HepG2 (cell line): ENCODE measurements at regions not wholly inside any gene's neighbourhood (a gene's known extent, or its start where the extent isn't known, plus 50 kb on each side); places are given as distances from the start of the nearest gene placed in this dataset.
A peak's percentile ranks its signal among the peaks of the same experiment; 100 is the strongest.

Experiments
- ASH2L ChIP-seq: fragments of 300-600, 200-600 bp; sonication (generic); IDR thresholded peaks from 2 replicates; pipeline ENCODE4 v1.7.0; 2017; ENCODE audit warnings: low read depth, mild to moderate bottlenecking, moderate library complexity, mixed read lengths, low read length; ENCODE audit not compliant: insufficient read length
- CCDC6 ChIP-seq: sonication (generic); formaldehyde crosslinking; IDR thresholded peaks from 2 replicates; pipeline ENCODE4 v1.8.1; 2022; ENCODE audit warnings: mild to moderate bottlenecking, missing genetic modification reagents, moderate library complexity
- CEBPG ChIP-seq: IDR thresholded peaks from 2 replicates; pipeline ENCODE4 v1.6.1; 2016
- EHMT2 ChIP-seq: fragments of 200-600 bp; sonication (generic); IDR thresholded peaks from 2 replicates; pipeline ENCODE4 v1.7.0; 2017; ENCODE audit warnings: antibody characterized with exemption, low read depth, low read length, borderline replicate concordance
- FOSL1 ChIP-seq: sonication (generic); formaldehyde crosslinking; IDR thresholded peaks from 2 replicates; pipeline ENCODE4 v1.9.0; 2021; ENCODE audit warnings: missing genetic modification reagents, borderline replicate concordance
- MATR3 ChIP-seq: sonication (generic); formaldehyde crosslinking; IDR thresholded peaks from 2 replicates; pipeline ENCODE4 v1.4.0; 2020; ENCODE audit warnings: missing genetic modification reagents
- MBD4 ChIP-seq: IDR thresholded peaks from 2 replicates; pipeline ENCODE4 v1.6.1; 2012; ENCODE audit warnings: low read length, inconsistent platforms, borderline replicate concordance
- MBNL3 ChIP-seq: fragments of 250-450 bp; sonication (Bioruptor Pico); conservative IDR thresholded peaks from 2 replicates; pipeline ENCODE4 v1.8.0; 2022; ENCODE audit warnings: mild to moderate bottlenecking, inconsistent platforms
- MLLT10 ChIP-seq: sonication (generic); formaldehyde crosslinking; IDR thresholded peaks from 2 replicates; pipeline ENCODE4 v1.4.0; 2020; ENCODE audit warnings: missing genetic modification reagents
- PAX8 ChIP-seq: sonication (generic); formaldehyde crosslinking; IDR thresholded peaks from 2 replicates; pipeline ENCODE4 v1.8.0; 2022; ENCODE audit warnings: mild to moderate bottlenecking, missing genetic modification reagents, borderline replicate concordance
- PREB ChIP-seq: sonication (generic); formaldehyde crosslinking; IDR thresholded peaks from 2 replicates; pipeline ENCODE4 v1.4.0; 2020; ENCODE audit warnings: missing genetic modification reagents
- RFXANK ChIP-seq: IDR thresholded peaks from 2 replicates; pipeline ENCODE4 v1.6.1; 2016
- SMC3 ChIP-seq: IDR thresholded peaks from 2 replicates; pipeline ENCODE4 v1.6.1; 2011; ENCODE audit warnings: low read length, improper control_type of control experiment
- TEAD3 ChIP-seq: optimal IDR thresholded peaks from 2 replicates; pipeline ENCODE3; 2016; ENCODE audit warnings: borderline replicate concordance
- ZNF142 ChIP-seq: sonication (generic); formaldehyde crosslinking; IDR thresholded peaks from 2 replicates; pipeline ENCODE4 v1.4.0; 2020; ENCODE audit warnings: missing genetic modification reagents
- ZNF143 ChIP-seq: sonication (generic); formaldehyde crosslinking; IDR thresholded peaks from 2 replicates; pipeline ENCODE4 v1.4.0; 2020; ENCODE audit warnings: missing genetic modification reagents
- ZNF253 ChIP-seq: sonication (generic); formaldehyde crosslinking; IDR thresholded peaks from 2 replicates; pipeline ENCODE4 v1.8.0; 2022; ENCODE audit warnings: mild to moderate bottlenecking, missing genetic modification reagents, borderline replicate concordance
- ZNF317 ChIP-seq: sonication (generic); formaldehyde crosslinking; IDR thresholded peaks from 2 replicates; pipeline ENCODE4 v1.5.0; 2020; ENCODE audit warnings: mild to moderate bottlenecking, missing genetic modification reagents
- ZNF556 ChIP-seq: sonication (generic); formaldehyde crosslinking; IDR thresholded peaks from 2 replicates; pipeline ENCODE4 v1.4.0; 2020; ENCODE audit warnings: mild to moderate bottlenecking, missing genetic modification reagents, borderline replicate concordance
- ZNF562 ChIP-seq: sonication (generic); formaldehyde crosslinking; IDR thresholded peaks from 2 replicates; pipeline ENCODE4 v1.8.0; 2022; ENCODE audit warnings: missing genetic modification reagents, borderline replicate concordance
- ZNF639 ChIP-seq: conservative IDR thresholded peaks from 2 replicates; pipeline ENCODE4 v1.6.1; 2018; ENCODE audit warnings: missing genetic modification reagents
- ZNF766 ChIP-seq: sonication (generic); formaldehyde crosslinking; IDR thresholded peaks from 2 replicates; pipeline ENCODE4 v1.5.0; 2020; ENCODE audit warnings: missing genetic modification reagents, borderline replicate concordance
- ZNF773 ChIP-seq: sonication (generic); formaldehyde crosslinking; IDR thresholded peaks from 2 replicates; pipeline ENCODE4 v1.4.0; 2020; ENCODE audit warnings: missing genetic modification reagents, borderline replicate concordance

- peak; percentile 77; the same call in 1 of the 2 replicates for TF ChIP-seq ZNF317
- TF ChIP-seq ZNF556 (CRISPR knock-in tag): peak; percentile 99
- peak; percentile 88 for TF ChIP-seq TEAD3 (CRISPR knock-in tag)
- TF ChIP-seq ZNF142 (CRISPR knock-in tag): no peak; the same call in none of the 2 replicates
- TF ChIP-seq ZNF253 (CRISPR knock-in tag): peak; percentile 88; the same call in 1 of the 2 replicates
- no peak for TF ChIP-seq ZNF562
- no peak; the same call in 1 of the 2 replicates for TF ChIP-seq PAX8 (CRISPR knock-in tag)
- TF ChIP-seq SMC3: peak; percentile 15; the same call in 1 of the 2 replicates
- TF ChIP-seq CCDC6: peak; percentile 89
- TF ChIP-seq MBD4: no peak
- no peak for TF ChIP-seq EHMT2
- no peak for TF ChIP-seq PREB (CRISPR knock-in tag)
- peak; percentile 62 for TF ChIP-seq ZNF143
- TF ChIP-seq RFXANK (CRISPR knock-in tag): peak; percentile 81; the same call in 1 of the 2 replicates
- TF ChIP-seq MBNL3 (CRISPR knock-in tag): no peak
- TF ChIP-seq FOSL1 (CRISPR knock-in tag): no peak; the same call in 1 of the 2 replicates
- peak; percentile 93 for TF ChIP-seq CEBPG (CRISPR knock-in tag)
- no peak for TF ChIP-seq MATR3
- TF ChIP-seq ASH2L: peak; percentile 66
- TF ChIP-seq MLLT10 (CRISPR knock-in tag): no peak
- peak; percentile 83; the same call in 1 of the 2 replicates for TF ChIP-seq ZNF639 (CRISPR knock-in tag)
- TF ChIP-seq ZNF766 (CRISPR knock-in tag): no peak
- no peak for TF ChIP-seq ZNF773 (CRISPR knock-in tag)
Measured at GRCh38 chr20:50398821-50399554, 111.2 kb upstream of the PTPN1 start (continued).
